Thyroid gland (tissue), 4 donors: ENCODE measurements at regions not wholly inside any gene's neighbourhood (a gene's known extent, or its start where the extent isn't known, plus 50 kb on each side); places are given as distances from the start of the nearest gene placed in this dataset.

Experiments used
- DNase-seq, 2 donors: peaks; one replicate each; pipeline ENCODE4 v3.0.0-alpha.2; 2019
- H3K27ac ChIP-seq, 3 donors: fragments of 200-600 bp; sonication (generic); 1 replicate in 2 of 3; 2 replicates in 1 of 3; pipeline ENCODE4 v1.5.1; 2016 to 2019; ENCODE audit warnings: mild to moderate bottlenecking in 1 of 3, moderate library complexity in 1 of 3
- H3K27me3 ChIP-seq: fragments of 200-600 bp; sonication (generic); one replicate; pipeline ENCODE4 v1.5.1; 2019
- H3K36me3 ChIP-seq, 2 donors: fragments of 200-600 bp; sonication (generic); one replicate each; pipeline ENCODE4 v1.5.1; 2016 to 2019
- H3K4me1 ChIP-seq, 2 donors: fragments of 200-600 bp; sonication (generic); one replicate each; pipeline ENCODE4 v1.5.1; 2017 to 2019
- H3K4me3 ChIP-seq, 3 donors: fragments of 200-600 bp; sonication (generic); replicated peaks in 1 of 3; 1 replicate in 2 of 3; 2 replicates in 1 of 3; pipeline ENCODE4 v1.5.1; 2016; ENCODE audit warnings: mild to moderate bottlenecking in 1 of 3
- H3K9me3 ChIP-seq: fragments of 200-600 bp; sonication (generic); one replicate; pipeline ENCODE4 v1.5.1; 2017
- CTCF ChIP-seq, 6 experiments: fragments of 200-600 bp in 3 of 6; fragments of 450-650 bp in 3 of 6; sonication (generic) in 3 of 6; IDR thresholded peaks; one replicate each; pipeline ENCODE4 v1.5.1; 2016 to 2019; ENCODE audit warnings: antibody characterized with exemption in 6 of 6, mild to moderate bottlenecking in 2 of 6, inconsistent platforms in 1 of 6, moderate library complexity in 1 of 6
- POLR2A ChIP-seq, 2 donors: fragments of 450-650 bp; IDR thresholded peaks; one replicate each; pipeline ENCODE4 v1.6.1; 2017; ENCODE audit warnings: antibody characterized with exemption in 2 of 2, mild to moderate bottlenecking in 2 of 2, moderate library complexity in 1 of 2
- WGBS, 2 donors: methylation state at CpG; one replicate each; pipeline ENCODE4 v1.1.5; 2017; 5-methylcytosine and 5-hydroxymethylcytosine counted together
- intact Hi-C: fragments of 100-400 bp; cut with DNase I; formaldehyde crosslinking; loops from one replicate; pipeline ENCODE4 v1.15.1; 2023

GRCh38 chr12:58368001-58368400 lies 426.6 kb downstream of the ATP23 start:
- TF ChIP-seq CTCF (IDR thresholded peaks at IDR 0.05) (no peak), POLR2A (IDR thresholded peaks at IDR 0.05) (no peak)
- peaks cover 17 to 18% of the 10 kb centered on the region in 2 donors for H3K4me1 ChIP-seq
- H3K9me3 ChIP-seq = no peaks in the 10 kb centered on the region
- H3K36me3 ChIP-seq = no peaks in the 10 kb centered on the region
- H3K27ac ChIP-seq = no peak overlapping the region
- no peak overlapping the region for H3K4me3 ChIP-seq
- DNase-seq = no peak
- no peaks in the 10 kb centered on the region for H3K27me3 ChIP-seq
- intact Hi-C loops = no loop called here

GRCh38 chr12:58369576-58369975 lies 428.2 kb downstream of the ATP23 start:
- no peak for DNase-seq
- no peaks in the 10 kb centered on the region for H3K9me3 ChIP-seq
- H3K36me3 ChIP-seq = no peaks in the 10 kb centered on the region
- intact Hi-C loops = no loop called here
- TF ChIP-seq POLR2A (IDR thresholded peaks at IDR 0.05) (no peak), CTCF (IDR thresholded peaks at IDR 0.05) (no peak)
- H3K4me3 ChIP-seq = no peak overlapping the region
- H3K27ac ChIP-seq = no peak overlapping the region
- 76 to 86% methylated on average over 3 of the region's 3 CpGs for WGBS, 2 donors
- H3K4me1 ChIP-seq = peaks cover 8% of the 10 kb centered on the region in 2 donors
- H3K27me3 ChIP-seq = no peaks in the 10 kb centered on the region

- no peaks in the 10 kb centered on the region for H3K9me3 ChIP-seq
- DNase-seq = no peak
- no peaks in the 10 kb centered on the region for H3K36me3 ChIP-seq
- H3K27ac ChIP-seq = no peak overlapping the region
- TF ChIP-seq CTCF (IDR thresholded peaks at IDR 0.05) (no peak), POLR2A (IDR thresholded peaks at IDR 0.05) (no peak)
- intact Hi-C loops = no loop called here
- H3K4me3 ChIP-seq = no peak overlapping the region
- 83 to 89% methylated on average over 3 of the region's 3 CpGs for WGBS, 2 donors
- no peaks in the 10 kb centered on the region for H3K27me3 ChIP-seq
- no peaks in the 10 kb centered on the region for H3K4me1 ChIP-seq
These were observed 430.9 kb downstream of the ATP23 start for GRCh38 chr12:58372298-58372697.

GRCh38 chr12:58378028-58378427 lies 436.7 kb downstream of the ATP23 start:
- no peaks in the 10 kb centered on the region for H3K36me3 ChIP-seq
- DNase-seq = no peak
- intact Hi-C loops = no loop called here
- H3K4me1 ChIP-seq = no peaks in the 10 kb centered on the region
- no peak for TF ChIP-seq POLR2A (IDR thresholded peaks at IDR 0.05)
- WGBS, 2 donors = 93 to 94% methylated on average over 2 of the region's 2 CpGs
- no peak overlapping the region for H3K4me3 ChIP-seq
- H3K27me3 ChIP-seq = no peaks in the 10 kb centered on the region
- H3K9me3 ChIP-seq = no peaks in the 10 kb centered on the region
- H3K27ac ChIP-seq = no peak overlapping the region

GRCh38 chr12:58381546-58381945 lies 440.2 kb downstream of the ATP23 start:
- TF ChIP-seq POLR2A (IDR thresholded peaks at IDR 0.05) (no peak), CTCF (IDR thresholded peaks at IDR 0.05) (no peak)
- intact Hi-C loops = no loop called here
- no peaks in the 10 kb centered on the region for H3K27me3 ChIP-seq
- H3K4me3 ChIP-seq = no peak overlapping the region
- DNase-seq = no peak
- 76 to 81% methylated on average over 6 of the region's 6 CpGs for WGBS, 2 donors
- H3K9me3 ChIP-seq = no peaks in the 10 kb centered on the region
- H3K4me1 ChIP-seq = no peaks in the 10 kb centered on the region
- no peaks in the 10 kb centered on the region for H3K36me3 ChIP-seq
- H3K27ac ChIP-seq = no peak overlapping the region

- Histone ChIP-seq H3K27ac (no peak overlapping the region), H3K27me3 (no peaks in the 10 kb centered on the region), H3K4me1 (no peaks in the 10 kb centered on the region), H3K4me3 (no peak overlapping the region), H3K9me3 (no peaks in the 10 kb centered on the region), H3K36me3 (no peaks in the 10 kb centered on the region)
- TF ChIP-seq CTCF (IDR thresholded peaks at IDR 0.05) (no peak), POLR2A (IDR thresholded peaks at IDR 0.05) (no peak)
- intact Hi-C loops = no loop called here
- 67 to 81% methylated on average over 1 of the region's 1 CpG for whole genome bisulfite sequencing, 2 donors
- DNase-seq = no peak
These were observed 442.8 kb downstream of the ATP23 start for GRCh38 chr12:58384196-58384595.
